NCI-H1048 (cell line): ENCODE measurements at regions not wholly inside any gene's neighbourhood (a gene's known extent, or its start where the extent isn't known, plus 50 kb on each side); places are given as distances from the start of the nearest gene placed in this dataset.

ENCODE experiments used
- DNase-seq: peaks from one replicate; lab custom pipeline; 2025; lab: John Stamatoyannopoulos, UW

- DNase-seq = no peak
These were observed 643.8 kb upstream of the KIRREL3 start for GRCh38 chr11:127644366-127644765.

GRCh38 chr11:127643268-127644058, 642.9 kb upstream of the KIRREL3 start:
- no peak for DNase-seq

- DNase-seq = no peak
These were observed 640.2 kb upstream of the KIRREL3 start for GRCh38 chr11:127640561-127641451.

- no peak for DNase-seq
These were observed 639.3 kb upstream of the KIRREL3 start for GRCh38 chr11:127639916-127640315.

GRCh38 chr11:127632976-127633680, 632.6 kb upstream of the KIRREL3 start:
- no peak for DNase-seq

GRCh38 chr11:127632546-127632945, 632.0 kb upstream of the KIRREL3 start:
- no peak for DNase-seq

- DNase-seq = no peak
These were observed 631.4 kb upstream of the KIRREL3 start for GRCh38 chr11:127631974-127632373.

- DNase-seq = no peak
These were observed 628.6 kb upstream of the KIRREL3 start for GRCh38 chr11:127629200-127629599.

- no peak for DNase-seq
These were observed 627.9 kb upstream of the KIRREL3 start for GRCh38 chr11:127628458-127628785.

GRCh38 chr11:127627629-127628457, 627.3 kb upstream of the KIRREL3 start:
- DNase-seq = peak; percentile 63

GRCh38 chr11:127627204-127627603, 626.6 kb upstream of the KIRREL3 start:
- no peak for DNase-seq

- DNase-seq = no peak
These were observed 624.8 kb upstream of the KIRREL3 start for GRCh38 chr11:127625402-127625801.

- DNase-seq = no peak
These were observed 623.8 kb upstream of the KIRREL3 start for GRCh38 chr11:127624306-127624856.

- DNase-seq = no peak
These were observed 622.1 kb upstream of the KIRREL3 start for GRCh38 chr11:127622686-127623085.

GRCh38 chr11:127620671-127621070, 620.1 kb upstream of the KIRREL3 start:
- no peak for DNase-seq

- no peak for DNase-seq
These were observed 619.4 kb upstream of the KIRREL3 start for GRCh38 chr11:127619946-127620345.

- DNase-seq = no peak
These were observed 618.2 kb upstream of the KIRREL3 start for GRCh38 chr11:127618721-127619120.

- DNase-seq = no peak
These were observed 615.6 kb upstream of the KIRREL3 start for GRCh38 chr11:127616158-127616557.

GRCh38 chr11:127612607-127613006, 612.0 kb upstream of the KIRREL3 start:
- DNase-seq = no peak

- DNase-seq = no peak
These were observed 608.6 kb upstream of the KIRREL3 start for GRCh38 chr11:127609025-127609773.
